ENCODE measurements at regions not wholly inside any gene's neighbourhood (a gene's known extent, or its start where the extent isn't known, plus 50 kb on each side); places are given as distances from the start of the nearest gene placed in this dataset.
"Not testable (repeated sequence)": the region's sequence is repeated elsewhere in the genome, so short reads cannot be mapped to it uniquely, and the experiment has no call there.

- intact Hi-C loops (cut with DNase I); DNase-seq: not testable (repeated sequence)
Observed at GRCh38 chr5:135730161-135730560, 104.3 kb upstream of the SLC25A48 start.

GRCh38 chr5:135729321-135729786 is 105.1 kb upstream of the SLC25A48 start:
- intact Hi-C loops (cut with DNase I), result no loop called here
- peak in 1 of 42 donors; percentile 23 for DNase-seq

GRCh38 chr5:135724617-135725016 is 109.8 kb upstream of the SLC25A48 start:
- intact Hi-C loops (cut with DNase I), result no loop called here
- no peak for DNase-seq

GRCh38 chr5:135723491-135723890 is 111.0 kb upstream of the SLC25A48 start:
- intact Hi-C loops (cut with DNase I), result no loop called here
- DNase-seq, result no peak

- intact Hi-C loops (cut with DNase I), result no loop called here
- DNase-seq, result no peak
Observed at GRCh38 chr5:135721548-135722090, 112.8 kb upstream of the SLC25A48 start.

GRCh38 chr5:135720191-135720590 is 114.3 kb upstream of the SLC25A48 start:
- intact Hi-C loops (cut with DNase I), result no loop called here
- no peak for DNase-seq

- no peak for DNase-seq
- intact Hi-C loops (cut with DNase I), result no loop called here
Observed at GRCh38 chr5:135719428-135720063, 114.9 kb upstream of the SLC25A48 start.

- no peak for DNase-seq
- intact Hi-C loops (cut with DNase I), result no loop called here
Observed at GRCh38 chr5:135718651-135719050, 115.8 kb upstream of the SLC25A48 start.

- no peak for DNase-seq
- intact Hi-C loops (cut with DNase I), result no loop called here
Observed at GRCh38 chr5:135718151-135718550, 116.3 kb upstream of the SLC25A48 start.

GRCh38 chr5:135715267-135716055 is 119.0 kb upstream of the SLC25A48 start:
- DNase-seq, result no peak
- intact Hi-C loops (cut with DNase I), result no loop called here

- intact Hi-C loops (cut with DNase I), result no loop called here
- no peak for DNase-seq
Observed at GRCh38 chr5:135714126-135714894, 120.2 kb upstream of the SLC25A48 start.

GRCh38 chr5:135713161-135713915 is 121.1 kb upstream of the SLC25A48 start:
- intact Hi-C loops (cut with DNase I), result no loop called here
- DNase-seq, result peak in 22 of 42 donors; percentile 9 to 77 (median 30)

GRCh38 chr5:135711911-135712310 is 122.6 kb upstream of the SLC25A48 start:
- intact Hi-C loops (cut with DNase I), result no loop called here
- DNase-seq, result no peak

GRCh38 chr5:135710045-135710675 is 124.3 kb upstream of the SLC25A48 start:
- intact Hi-C loops (cut with DNase I), result no loop called here
- no peak for DNase-seq

GRCh38 chr5:135709208-135709575 is 125.3 kb upstream of the SLC25A48 start:
- intact Hi-C loops (cut with DNase I), result no loop called here
- DNase-seq, result no peak

GRCh38 chr5:135708481-135709207 is 125.8 kb upstream of the SLC25A48 start:
- intact Hi-C loops (cut with DNase I), result no loop called here
- no peak for DNase-seq

GRCh38 chr5:135707302-135707701 is 127.2 kb upstream of the SLC25A48 start:
- intact Hi-C loops (cut with DNase I), result no loop called here

GRCh38 chr5:135706893-135707292 is 127.6 kb upstream of the SLC25A48 start:
- DNase-seq, result no peak
- intact Hi-C loops (cut with DNase I), result no loop called here

More at GRCh38 chr5:135707302-135707701, 127.2 kb upstream of the SLC25A48 start:
- DNase-seq, result no peak
